ENCODE measurements at regions not wholly inside any gene's neighbourhood (a gene's known extent, or its start where the extent isn't known, plus 50 kb on each side); places are given as distances from the start of the nearest gene placed in this dataset.

GRCh38 chr1:10866321-10867093, 70.1 kb upstream of the CASZ1 start:
- TF ChIP-seq CTCF (IDR thresholded peaks at IDR 0.05; ENCODE audit: poor library complexity) = no peak
- TF ChIP-seq EZH2 (IDR thresholded peaks at IDR 0.05; ENCODE audit: borderline replicate concordance) = no peak
